ENCODE measurements at regions not wholly inside any gene's neighbourhood (a gene's known extent, or its start where the extent isn't known, plus 50 kb on each side); places are given as distances from the start of the nearest gene placed in this dataset.
"Not testable (repeated sequence)": the region's sequence is repeated elsewhere in the genome, so short reads cannot be mapped to it uniquely, and the experiment has no call there.

- H2AFZ ChIP-seq; H3K9me2 ChIP-seq (ENCODE audit: insufficient read depth); H3K36me3 ChIP-seq (ENCODE audit: insufficient read depth); H3K4me3 ChIP-seq; H3K4me3 Mint-ChIP-seq; H3K4me2 ChIP-seq; H3K27ac Mint-ChIP-seq; H3K27ac ChIP-seq (ENCODE audit: low read depth); ATAC-seq; DNase-seq (ENCODE audit: low spot score); H3F3A ChIP-seq (replicated peaks; ENCODE audit: low read depth); H3K27me3 Mint-ChIP-seq (ENCODE audit: insufficient read depth, low read depth, poor library complexity); H4K20me1 ChIP-seq (replicated peaks; ENCODE audit: insufficient read depth); H3K27me3 ChIP-seq (ENCODE audit: insufficient read depth): not testable (repeated sequence)
- H3K79me2 ChIP-seq (replicated peaks; ENCODE audit: insufficient read depth), result peaks cover 56% of the 10 kb centered on the region
- Mint-ChIP-seq H3K36me3 (ENCODE audit: low read depth) (peaks cover 17% of the 10 kb centered on the region), H3K4me1 (peaks cover 32% of the 10 kb centered on the region), H3K9me3 (peaks cover 13% of the 10 kb centered on the region)
- peaks cover 21% of the 10 kb centered on the region for H3K4me1 ChIP-seq (ENCODE audit: insufficient read depth)
Observed at GRCh38 chrX:115915625-115916024, 254.9 kb upstream of the AGTR2 start.

GRCh38 chrX:115929480-115929879, 241.1 kb upstream of the AGTR2 start:
- no peaks in the 10 kb centered on the region for H3K27me3 ChIP-seq (ENCODE audit: insufficient read depth)
- peaks cover 31% of the 10 kb centered on the region for H3K79me2 ChIP-seq (replicated peaks; ENCODE audit: insufficient read depth)
- H3K36me3 ChIP-seq (ENCODE audit: insufficient read depth), result no peaks in the 10 kb centered on the region
- H4K20me1 ChIP-seq (replicated peaks; ENCODE audit: insufficient read depth), result peaks cover 3% of the 10 kb centered on the region; the same call in 1 of the 2 replicates
- no peak for TF ChIP-seq EZH2phosphoT487 (IDR thresholded peaks at IDR 0.05; ENCODE audit: unreplicated experiment)
- TF ChIP-seq REST (IDR thresholded peaks at IDR 0.05; ENCODE audit: unreplicated experiment), result no peak
- no peak for TF ChIP-seq ZNF462 (CRISPR knock-in tag; IDR thresholded peaks at IDR 0.05)
- TF ChIP-seq JUNB (IDR thresholded peaks at IDR 0.05; ENCODE audit: unreplicated experiment), result no peak
- TF ChIP-seq STAT1 (IDR thresholded peaks at IDR 0.05; ENCODE audit: unreplicated experiment), result no peak
- no peak for TF ChIP-seq CTCF (conservative IDR thresholded peaks at IDR 0.05; ENCODE audit: low read depth in 2 of 2)
- H3F3A ChIP-seq (replicated peaks; ENCODE audit: low read depth), result no peaks in the 10 kb centered on the region
- no peak overlapping the region for H2AFZ ChIP-seq
- H3K4me2 ChIP-seq, result no peak overlapping the region
- peaks cover 38% of the 10 kb centered on the region for H3K9me3 Mint-ChIP-seq
- H3K4me1 Mint-ChIP-seq, result peaks cover 8% of the 10 kb centered on the region; the same call in 2 of the 3 replicates
- H3K27me3 Mint-ChIP-seq (ENCODE audit: insufficient read depth, low read depth, poor library complexity), result peaks cover 3% of the 10 kb centered on the region
- H3K4me3 Mint-ChIP-seq, result no peak overlapping the region
- DNase-seq (ENCODE audit: low spot score) (no peak), ATAC-seq (no peak)
- H3K4me1 ChIP-seq (ENCODE audit: insufficient read depth), result peaks cover 10% of the 10 kb centered on the region; the same call in 1 of the 2 replicates
- H3K27ac Mint-ChIP-seq, result no peak overlapping the region
- H3K4me3 ChIP-seq, result no peak overlapping the region
- H3K9me2 ChIP-seq (ENCODE audit: insufficient read depth), result no peaks in the 10 kb centered on the region
- peaks cover 52% of the 10 kb centered on the region for H3K36me3 Mint-ChIP-seq (ENCODE audit: low read depth)
- no peak overlapping the region for H3K27ac ChIP-seq (ENCODE audit: low read depth)

Measured in GM23338 (cell line).